CD4-positive, alpha-beta T cell treated with Interleukin-15 for 1 hour (primary cell): ENCODE measurements at regions not wholly inside any gene's neighbourhood (a gene's known extent, or its start where the extent isn't known, plus 50 kb on each side); places are given as distances from the start of the nearest gene placed in this dataset.

Experiments
- DNase-seq: peaks from one replicate; pipeline ENCODE4 v3.0.0-alpha.2; 2020

DNA sequence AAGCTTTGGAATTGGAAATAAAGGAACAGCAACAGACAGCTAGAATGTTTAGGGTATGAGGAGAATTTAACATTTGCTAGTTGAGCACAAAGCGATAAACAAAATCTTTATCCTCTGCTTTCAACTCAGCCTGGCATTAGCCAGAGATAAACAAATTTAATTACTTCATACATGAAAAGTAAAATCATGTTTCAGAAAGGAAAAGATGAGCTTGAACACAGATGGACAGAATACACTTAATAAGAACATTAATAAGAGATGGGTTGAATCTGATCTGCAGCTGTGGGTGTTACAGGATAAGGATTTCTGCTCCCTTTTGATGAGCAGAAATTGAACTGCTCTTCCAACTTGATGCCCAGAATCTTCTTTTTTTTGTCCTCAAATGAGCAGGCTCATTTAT, 275.2 kb downstream of the CSNK1G3 start:
- DNase-seq, result no peak

DNA sequence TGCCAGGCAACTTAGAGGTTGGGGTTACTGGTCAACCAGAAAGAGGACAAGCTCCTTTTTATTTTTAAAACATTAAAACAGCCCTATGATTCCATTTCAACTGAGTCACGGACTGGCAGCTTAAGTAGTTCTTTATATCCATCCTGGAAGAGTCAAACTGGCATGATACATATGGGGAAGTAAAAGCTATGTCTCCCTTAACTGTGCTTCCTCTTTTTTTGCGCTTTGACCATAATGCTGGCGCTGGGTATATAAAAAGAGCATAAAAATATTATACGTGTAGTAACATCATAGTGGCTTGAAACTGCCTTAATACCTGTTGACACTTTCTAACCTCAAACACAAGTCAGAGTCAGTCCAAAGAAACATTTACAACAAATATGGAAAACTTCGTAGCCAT, 274.4 kb downstream of the CSNK1G3 start:
- DNase-seq, result no peak

DNA sequence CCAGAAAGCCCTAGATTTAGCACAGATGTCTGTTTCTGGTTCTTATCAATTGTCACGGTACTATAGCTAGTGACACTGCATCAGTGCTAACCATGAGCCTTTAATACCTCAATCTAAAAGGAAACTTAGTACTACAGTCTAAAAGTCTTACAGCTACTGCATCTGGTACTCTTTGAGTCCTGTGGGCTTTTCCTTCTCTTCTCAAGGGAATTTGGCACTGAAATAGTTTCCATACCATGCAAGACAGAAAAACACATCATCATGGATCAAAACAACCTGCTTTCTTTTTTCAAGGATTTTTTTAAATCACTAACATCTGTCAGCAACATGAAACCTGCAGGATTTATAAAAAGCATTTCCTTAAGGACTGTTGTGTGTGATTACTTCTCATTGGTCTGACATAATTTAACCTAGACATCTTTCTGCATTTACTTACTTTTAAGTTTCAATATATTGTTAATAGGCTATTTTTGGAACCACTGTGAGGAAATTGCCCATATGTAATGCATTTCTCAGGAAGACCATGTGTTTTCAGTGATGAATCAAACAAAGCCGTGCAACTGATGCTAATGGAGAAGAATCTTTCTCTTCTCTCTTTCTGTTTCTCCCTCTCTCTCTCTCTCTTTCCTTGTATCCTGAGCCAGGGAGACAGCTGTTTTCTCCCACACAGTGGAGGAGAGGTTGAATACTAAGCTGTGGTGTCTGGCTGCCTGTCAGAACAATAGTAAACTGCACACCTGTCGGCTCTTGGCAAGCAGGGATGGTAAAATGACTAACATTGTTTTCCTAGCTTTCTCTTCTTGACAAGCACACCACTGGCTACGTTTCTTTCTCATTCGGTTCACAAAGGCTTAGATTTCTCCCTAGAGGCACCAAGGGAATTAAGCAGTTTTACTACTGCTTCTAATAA, 273.4 kb downstream of the CSNK1G3 start:
- DNase-seq, result no peak

DNA sequence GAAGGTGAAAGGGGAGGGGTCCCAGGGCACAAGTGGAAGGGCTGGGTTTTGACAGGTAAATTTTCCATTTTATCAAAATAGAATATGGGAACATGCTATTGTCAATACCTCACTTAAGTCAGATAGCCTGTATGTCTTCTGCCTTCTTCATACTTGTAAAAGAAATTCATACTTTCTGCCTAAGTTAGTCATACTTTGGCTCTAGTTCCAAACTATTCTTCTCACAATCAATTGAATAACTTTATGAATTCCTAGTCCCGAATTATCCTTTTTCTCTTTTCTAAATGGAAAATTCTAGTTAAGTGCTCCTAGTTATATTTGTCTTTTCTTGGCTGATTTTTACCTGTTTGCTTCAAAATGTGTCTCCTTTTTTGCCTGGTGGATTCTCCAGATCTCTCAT, 271.4 kb downstream of the CSNK1G3 start:
- no peak for DNase-seq

DNA sequence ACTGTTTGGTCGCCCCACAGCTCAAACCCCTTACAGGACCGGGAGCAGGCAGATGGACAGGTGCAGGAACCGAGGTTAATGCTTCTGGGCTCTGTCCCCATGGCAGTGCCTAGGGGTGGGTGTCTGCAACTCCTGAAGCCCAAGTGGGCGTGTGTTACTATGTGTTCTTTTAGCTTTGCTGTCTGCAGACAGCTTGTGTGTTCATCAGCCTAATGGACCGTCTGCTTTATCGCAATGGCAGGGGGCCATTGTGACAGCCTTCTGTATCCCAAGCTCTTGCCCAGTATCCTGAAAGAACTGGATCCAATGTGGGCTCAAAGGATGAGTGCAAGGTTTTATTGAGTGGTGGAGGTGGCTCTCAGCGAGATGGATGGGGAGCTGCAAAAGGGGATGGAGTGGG, 266.7 kb downstream of the CSNK1G3 start:
- no peak for DNase-seq

DNA sequence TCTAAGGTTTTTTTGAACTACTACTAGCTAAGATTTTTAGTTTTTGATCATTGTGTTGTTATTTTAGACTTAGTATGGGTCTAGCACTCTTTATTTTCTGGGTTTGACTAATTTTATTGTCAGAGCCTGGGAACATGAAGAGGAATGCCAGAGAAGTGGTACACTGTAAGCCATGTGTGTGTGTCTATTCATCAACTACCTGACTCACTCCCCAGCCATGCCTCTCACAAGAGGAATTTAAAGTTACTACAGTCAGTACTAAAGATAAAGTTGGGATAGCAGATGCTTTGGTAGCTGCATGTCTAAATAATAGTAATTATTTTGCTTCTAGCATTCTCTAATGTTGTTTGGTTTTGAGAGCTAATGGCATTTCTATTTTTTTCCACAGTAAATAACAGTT, 264.8 kb downstream of the CSNK1G3 start:
- no peak for DNase-seq

DNA sequence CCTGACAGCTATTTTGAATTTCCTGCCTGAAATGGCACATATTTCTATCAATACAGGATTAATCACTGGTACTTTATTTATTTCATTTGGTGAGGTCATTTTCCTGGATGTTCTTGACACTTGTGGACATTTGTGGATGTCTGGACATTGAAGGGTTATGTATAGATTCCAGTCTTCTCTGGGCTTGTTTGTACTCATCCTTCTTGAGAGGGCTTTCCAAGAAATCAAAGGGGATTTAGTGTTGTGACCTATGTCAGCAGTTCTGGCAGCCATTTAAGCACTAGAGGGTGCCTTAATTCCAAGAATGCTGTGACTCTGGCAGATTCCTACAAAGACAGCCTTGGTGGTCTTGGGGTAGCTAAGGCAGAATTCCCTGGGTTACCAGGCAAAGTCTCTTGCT, 259.7 kb downstream of the CSNK1G3 start:
- no peak for DNase-seq

DNA sequence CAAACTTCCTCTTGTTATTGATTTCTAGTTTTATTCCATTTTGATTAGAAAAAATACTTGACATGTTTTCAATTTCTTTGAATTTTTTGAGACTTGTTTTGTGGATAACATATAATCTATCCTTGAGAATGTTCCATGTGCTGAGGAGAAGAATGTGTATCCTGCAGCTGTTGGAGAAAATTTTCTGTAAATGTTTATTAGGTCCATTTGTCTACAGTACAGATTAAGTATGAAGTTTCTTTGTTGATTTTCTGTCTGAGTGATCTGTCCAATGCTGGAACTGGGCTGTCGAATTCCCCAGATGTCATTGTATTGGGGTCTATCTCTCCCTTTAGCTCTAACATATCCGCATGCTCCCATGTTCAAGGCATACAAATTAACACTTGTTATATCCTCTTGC, 251.2 kb downstream of the CSNK1G3 start:
- DNase-seq, result no peak

DNA sequence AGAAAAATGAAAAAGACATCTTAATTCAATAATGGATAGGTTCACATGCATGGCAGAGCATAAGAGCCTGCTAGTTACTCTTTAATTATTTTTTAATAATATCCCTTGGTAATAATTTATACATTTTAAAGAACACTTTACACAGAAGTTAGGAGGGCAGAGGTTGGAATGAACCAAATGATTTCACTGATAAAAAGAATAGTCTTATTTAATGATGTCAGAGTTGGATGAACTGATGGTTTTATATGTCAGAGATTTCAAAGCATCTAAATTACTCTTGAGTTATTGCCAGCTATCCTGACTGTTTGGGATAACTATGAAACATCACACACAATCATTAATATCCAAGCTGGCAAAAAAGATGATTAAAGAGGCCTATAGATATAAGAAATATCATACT, 244.8 kb downstream of the CSNK1G3 start:
- DNase-seq, result no peak

DNA sequence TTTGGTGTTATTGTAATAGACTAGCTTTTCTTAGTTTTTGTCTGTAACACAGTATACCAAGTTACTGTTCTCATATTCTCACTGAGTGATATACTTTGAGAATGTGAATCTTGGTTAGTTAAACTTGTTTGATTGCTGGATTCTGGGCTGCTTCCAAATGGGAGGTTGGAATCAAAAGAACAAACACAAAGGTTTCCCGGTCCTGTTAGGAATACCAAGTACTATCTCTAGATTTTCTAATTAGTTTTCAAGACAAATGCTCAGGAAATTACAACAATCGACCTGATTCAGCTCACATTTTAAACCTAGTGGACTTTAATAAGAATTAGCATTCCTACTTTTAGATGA, 244.3 kb downstream of the CSNK1G3 start:
- no peak for DNase-seq

DNA sequence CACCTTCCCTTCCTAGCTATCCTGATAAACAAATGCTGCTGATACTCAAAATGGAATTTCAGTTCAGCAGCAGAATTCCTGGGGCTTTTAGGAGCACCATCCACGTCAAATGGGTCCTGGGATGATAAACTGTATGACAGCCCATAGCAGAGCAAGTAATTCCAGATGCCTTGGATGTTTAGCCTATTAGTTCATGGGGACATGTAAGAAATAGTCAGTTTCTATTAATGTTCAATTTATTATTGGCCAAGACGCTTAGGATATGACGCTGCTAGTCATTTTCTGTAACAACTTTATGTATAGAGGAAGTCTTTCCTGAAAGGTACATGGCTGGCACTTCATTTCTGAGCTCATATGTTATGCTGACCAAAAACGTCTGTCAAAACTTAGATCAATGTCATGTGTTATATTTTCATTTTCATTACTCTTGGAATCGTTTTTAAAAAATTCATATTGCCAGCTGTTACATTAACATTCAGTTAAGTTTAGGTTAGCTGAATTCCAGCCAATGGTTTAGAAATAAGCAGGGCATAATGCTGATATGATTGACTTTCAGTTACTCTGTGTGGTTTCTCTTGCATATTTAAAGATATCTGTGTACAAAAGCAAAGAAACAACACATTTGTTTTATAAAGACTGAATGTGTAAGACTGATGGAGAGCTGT, 243.8 kb downstream of the CSNK1G3 start:
- no peak for DNase-seq

DNA sequence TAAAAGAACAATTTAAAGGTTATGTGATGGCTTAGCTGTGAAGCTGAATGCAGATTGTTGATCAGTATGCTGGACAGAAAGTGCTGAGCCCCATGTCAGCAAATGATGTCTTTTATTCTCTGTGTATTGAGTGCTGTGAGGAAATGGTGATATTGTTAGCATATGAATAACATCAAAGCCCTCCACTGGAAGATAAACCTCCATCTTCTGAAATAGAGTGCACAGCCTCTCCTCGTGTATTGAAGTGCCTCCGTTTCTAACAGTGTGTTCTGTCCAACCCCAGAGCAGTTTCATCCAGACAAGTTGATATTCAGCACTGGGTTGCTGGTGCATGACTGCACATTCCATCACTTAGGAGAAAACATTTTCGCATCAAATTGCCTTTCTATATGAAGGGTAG, 242.9 kb downstream of the CSNK1G3 start:
- DNase-seq, result no peak

DNA sequence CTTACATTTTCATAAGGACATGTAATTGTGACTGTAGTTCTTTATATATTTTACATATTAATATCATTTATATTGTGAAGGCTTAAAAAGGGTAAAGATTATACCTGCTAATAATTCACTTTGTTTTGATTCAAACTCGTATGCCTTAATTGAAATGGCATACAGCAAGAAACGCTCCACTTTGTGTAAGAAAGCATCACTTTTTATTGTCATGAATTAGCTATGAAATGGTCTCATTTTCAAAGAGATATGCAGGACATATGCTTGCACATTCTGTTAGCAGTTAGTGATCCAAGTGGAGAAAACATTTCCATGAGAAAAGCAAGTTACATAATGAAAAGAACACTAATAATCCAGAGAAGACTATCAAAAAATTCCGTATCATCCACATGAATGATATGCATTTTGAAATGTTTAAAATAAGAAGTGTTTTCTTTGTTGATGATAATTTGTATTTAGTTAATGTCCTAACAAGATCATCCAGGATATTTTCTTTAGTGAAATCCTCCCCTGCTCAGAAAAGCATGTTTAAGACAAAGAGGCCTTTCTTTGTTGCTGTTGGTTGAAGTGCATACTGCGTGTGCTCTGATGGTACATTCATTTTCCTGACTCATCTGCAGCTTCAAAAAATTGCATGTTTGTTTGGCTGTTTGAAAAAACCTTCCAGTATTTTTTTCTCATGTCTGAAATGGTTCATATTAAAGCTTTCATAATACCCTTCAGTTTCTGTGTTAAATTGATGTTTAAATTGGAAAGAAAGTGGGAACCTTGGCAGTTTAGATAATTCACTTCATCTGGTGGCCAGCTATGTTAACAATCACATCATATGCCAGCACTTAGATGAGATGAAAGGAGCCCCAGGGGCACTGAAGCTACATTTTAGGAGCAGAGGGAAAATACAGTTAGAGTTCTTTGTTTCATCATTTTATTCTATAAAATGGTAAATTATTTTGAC, 242.2 kb downstream of the CSNK1G3 start:
- no peak for DNase-seq

DNA sequence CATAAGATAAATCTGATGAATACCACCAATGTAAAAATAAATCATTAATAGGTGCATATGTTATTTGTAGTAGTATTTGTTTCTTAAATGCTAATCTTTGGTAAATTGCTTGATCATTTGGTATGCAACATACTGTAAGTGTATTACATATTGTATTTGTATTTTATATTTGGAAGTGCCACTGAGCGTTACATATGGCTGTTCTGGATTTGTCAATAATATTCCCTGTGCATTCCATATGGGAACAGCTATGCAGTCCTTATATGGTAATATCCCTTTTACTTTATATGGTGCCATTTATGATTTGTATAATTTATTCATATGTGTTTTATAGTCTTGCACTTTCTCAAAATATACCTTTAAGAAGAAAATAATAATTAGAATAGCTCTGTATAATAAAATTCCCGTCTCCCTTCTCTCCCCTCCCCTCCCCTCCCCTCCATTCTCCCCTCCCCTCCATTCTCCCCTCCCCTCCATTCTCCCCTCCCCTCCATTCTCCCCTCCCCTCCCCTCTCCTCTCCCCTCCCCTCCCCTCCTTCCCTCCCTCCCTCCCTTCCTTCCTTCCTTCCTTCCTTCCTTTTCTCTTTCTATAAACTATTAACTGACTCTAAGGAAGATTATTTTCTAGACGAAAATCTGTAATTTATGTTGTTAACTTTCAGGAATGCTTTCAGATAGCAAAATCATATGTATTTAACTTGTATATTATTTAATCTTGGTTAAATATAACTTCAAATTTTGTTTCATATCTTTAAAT, 241.4 kb downstream of the CSNK1G3 start:
- DNase-seq, result no peak

DNA sequence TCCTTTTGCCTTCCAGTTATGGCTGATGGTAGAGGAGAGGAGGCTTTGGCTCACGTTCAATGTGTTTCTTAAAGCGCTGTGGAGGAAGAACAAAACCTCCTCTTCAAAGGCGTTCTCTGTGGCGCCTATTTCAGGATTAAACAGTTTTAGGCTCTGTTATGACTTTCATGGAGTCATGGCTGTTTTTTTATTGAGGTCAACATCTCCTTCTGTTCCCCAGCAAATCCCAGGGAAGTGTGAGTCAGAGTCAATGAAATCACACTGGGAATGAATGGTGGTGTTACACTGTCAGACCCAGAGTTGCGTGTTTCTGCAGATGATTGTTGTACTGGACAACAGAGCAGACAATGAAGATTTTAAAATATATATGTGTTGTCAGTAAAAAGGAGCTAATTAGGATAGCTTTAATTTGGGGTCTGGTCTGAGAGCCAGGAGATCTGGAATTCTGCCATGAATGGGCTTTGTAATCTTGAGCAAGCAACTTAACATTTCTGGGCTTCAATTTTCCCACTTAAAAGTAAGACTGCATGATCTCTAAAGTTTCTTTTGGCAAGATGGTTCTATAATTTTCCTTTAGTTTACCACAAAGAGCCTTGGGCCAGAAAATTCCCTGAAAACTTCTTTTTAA, 240.7 kb downstream of the CSNK1G3 start:
- DNase-seq, result no peak

DNA sequence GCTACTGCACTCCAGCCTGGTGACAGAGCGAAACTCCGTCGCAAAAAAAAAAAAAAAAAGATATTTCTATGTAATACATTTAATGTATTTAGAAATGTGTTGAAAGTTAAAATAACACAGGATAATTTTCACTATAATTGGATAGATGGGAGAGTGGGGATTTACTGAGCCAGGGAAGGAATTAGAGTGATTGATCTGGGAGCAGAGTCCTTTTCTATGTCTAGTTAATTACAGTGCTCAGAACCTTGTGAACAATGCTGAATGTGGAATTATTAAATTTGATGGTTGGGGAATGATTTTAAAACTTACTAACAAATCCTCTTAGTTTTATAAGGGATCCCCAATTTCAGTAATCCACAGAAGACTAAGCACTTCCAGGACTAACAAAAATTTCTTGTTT, 239.7 kb downstream of the CSNK1G3 start:
- no peak for DNase-seq

DNA sequence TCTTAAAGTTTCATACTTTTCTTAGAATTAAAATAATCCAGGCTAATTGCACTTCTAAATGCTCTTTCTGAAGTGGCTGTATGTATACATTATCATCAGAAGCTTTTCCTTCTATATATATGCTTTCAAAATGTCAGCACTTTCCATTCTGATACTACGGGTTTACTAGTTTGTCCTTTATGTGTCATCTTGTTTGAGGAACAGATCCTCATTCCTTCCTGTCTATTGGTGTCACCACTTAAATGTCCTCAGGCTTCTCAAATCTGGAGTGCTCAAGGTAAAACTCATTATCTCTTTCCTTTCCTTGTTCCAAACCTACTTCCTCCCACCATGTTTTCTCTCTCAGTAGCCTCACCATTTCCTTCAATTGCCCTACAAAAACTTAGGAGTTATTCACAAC, 236.3 kb downstream of the CSNK1G3 start:
- no peak for DNase-seq

DNA sequence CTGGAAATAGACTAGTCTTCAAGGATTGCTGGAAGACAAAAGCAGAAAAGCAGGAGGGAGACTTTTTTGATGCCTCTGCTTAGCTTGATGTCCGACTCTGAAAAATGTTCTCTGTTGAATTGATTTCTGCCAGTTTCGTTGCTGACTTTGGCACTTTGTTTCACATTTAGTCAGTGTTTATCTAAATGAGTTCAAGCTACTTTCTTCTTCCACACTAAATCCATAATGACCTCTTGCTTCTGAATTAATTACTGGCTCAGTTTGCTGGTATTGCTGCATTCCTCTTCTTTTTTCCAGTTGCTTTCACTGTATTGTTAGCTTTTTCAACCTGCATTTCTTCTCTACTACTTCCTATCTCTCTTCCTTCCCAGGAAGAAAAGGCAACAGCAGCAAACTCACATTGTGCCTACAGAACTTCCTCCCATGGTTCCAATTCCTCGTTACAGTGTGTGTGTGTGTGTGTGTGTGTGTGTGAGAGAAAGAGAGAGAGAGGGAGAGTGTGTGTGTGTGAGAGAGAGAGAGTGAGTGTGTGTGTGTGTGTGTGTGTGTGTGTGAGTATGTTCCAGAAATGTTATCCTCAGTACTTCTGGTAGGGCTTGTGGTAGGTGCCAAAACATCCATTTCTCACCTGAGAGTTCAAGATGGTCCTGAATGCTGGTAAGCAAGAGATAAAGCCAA, 234.8 kb downstream of the CSNK1G3 start:
- no peak for DNase-seq

DNA sequence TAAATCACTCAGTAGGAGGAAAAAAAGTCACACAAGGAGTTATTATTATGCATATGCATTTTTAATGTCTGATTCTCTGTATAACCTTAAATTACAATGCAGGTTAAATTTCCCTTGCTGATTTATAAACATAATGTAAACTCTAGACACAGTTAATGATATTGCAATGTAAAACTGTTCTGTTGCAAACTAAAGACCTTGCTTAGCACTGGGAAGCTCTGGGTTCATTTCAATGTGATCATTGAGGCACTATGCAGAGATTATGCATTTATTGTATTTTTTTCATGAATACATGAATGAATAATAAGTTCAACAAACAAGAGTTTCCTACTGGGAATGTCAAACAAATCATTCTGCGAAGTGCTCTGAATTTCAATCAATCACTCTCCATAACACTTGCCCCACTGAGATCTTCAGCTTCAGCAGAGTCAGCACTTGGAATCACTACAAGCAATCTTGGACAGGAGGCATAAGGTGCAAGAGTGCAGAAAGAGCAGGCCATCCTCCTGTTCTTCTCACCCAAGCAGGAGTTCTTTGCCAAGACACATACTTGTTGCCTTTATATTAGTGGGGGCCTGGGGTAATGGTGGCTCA, 232.1 kb downstream of the CSNK1G3 start:
- no peak for DNase-seq

DNA sequence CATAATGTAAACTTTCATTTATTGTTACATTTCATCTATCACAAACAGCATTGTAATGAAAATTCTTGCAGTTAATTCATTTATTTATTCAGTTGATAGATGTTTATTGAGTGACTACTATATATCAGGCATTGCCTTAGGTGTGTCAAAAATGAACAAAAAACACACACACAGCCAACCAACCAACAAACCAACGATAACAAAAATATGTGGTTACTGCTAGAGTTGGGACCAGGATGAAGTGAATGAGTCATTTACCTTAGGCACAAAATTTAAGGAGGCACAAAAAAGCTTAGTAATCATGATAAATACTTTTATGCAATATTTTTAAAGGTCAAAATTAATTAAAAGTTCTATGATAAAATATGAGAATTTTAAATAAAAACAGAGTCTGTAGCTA, 223.4 kb downstream of the CSNK1G3 start:
- DNase-seq, result no peak

DNA sequence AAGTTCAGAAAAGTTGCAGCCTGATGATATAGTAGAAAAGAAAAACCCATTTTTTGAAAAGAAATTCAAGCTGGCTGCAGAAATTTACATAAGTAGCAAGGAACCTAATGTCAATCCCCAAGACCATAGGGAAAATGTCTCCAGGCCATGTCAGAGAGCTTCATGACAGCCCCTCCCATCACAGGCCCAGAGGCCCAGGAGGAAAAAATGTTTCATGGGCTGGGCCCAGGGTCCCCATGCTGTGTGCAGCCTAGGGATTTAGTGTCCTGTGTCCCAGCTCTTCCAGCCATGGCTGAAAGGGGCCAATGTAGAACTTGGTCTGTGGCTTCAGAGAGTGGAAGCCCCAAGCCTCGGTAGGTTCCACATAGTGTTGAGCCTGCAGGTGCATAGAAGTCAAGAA, 220.3 kb downstream of the CSNK1G3 start:
- DNase-seq, result no peak
